Naive thymus-derived CD4-positive, alpha-beta T cell (primary cell): ENCODE measurements at regions not wholly inside any gene's neighbourhood (a gene's known extent, or its start where the extent isn't known, plus 50 kb on each side); places are given as distances from the start of the nearest gene placed in this dataset.
"Not testable (repeated sequence)": the region's sequence is repeated elsewhere in the genome, so short reads cannot be mapped to it uniquely, and the experiment has no call there.

Experiments used
- ATAC-seq: fragments of 150-1000 bp; cut with Tn5 transposase; 2 replicates; pipeline ENCODE4 v1.10.0; 2021; ENCODE audit warnings: mild to moderate bottlenecking, moderate library complexity
- CTCF ChIA-PET: fragments of 350-600 bp; sonication (Branson Sonifier 250); formaldehyde crosslinking; loops from one replicate; lab custom pipeline; 2021; ENCODE audit warnings: antibody characterized with exemption; lab: Charles Lee
- POLR2A ChIA-PET: fragments of 350-600 bp; sonication (Branson Sonifier 250); formaldehyde crosslinking; loops from one replicate; lab custom pipeline; 2021; ENCODE audit warnings: antibody characterized with exemption, inconsistent platforms; lab: Charles Lee
- DNase-seq, 9 donors: peaks; one replicate each; pipeline versions ENCODE4 v3.0.0 to v3.0.0-alpha.2; 2020 to 2022; ENCODE audit warnings: mixed read lengths in 1 of 9
- H3K27ac ChIP-seq: one replicate; pipeline ENCODE4 v1.7.0; 2013; ENCODE audit warnings: mild to moderate bottlenecking, low read depth, low read length, moderate library complexity
- H3K27me3 ChIP-seq, 2 donors: one replicate each; pipeline ENCODE4 v1.7.0; 2013; ENCODE audit warnings: low read length in 2 of 2, mild to moderate bottlenecking in 2 of 2, moderate library complexity in 2 of 2; ENCODE audit not compliant: control insufficient read depth in 2 of 2, insufficient read depth in 2 of 2
- H3K36me3 ChIP-seq, 3 experiments: 1 replicate in 2 of 3; 2 replicates in 1 of 3; pipeline ENCODE4 v1.7.0; 2013; ENCODE audit warnings: low read length in 3 of 3, mild to moderate bottlenecking in 3 of 3, moderate library complexity in 1 of 3; ENCODE audit not compliant: insufficient read depth in 3 of 3, control insufficient read depth in 2 of 3
- H3K4me1 ChIP-seq, 2 donors: one replicate each; pipeline ENCODE4 v1.7.0; 2013; ENCODE audit warnings: low read length in 2 of 2, mild to moderate bottlenecking in 2 of 2, moderate library complexity in 1 of 2; ENCODE audit not compliant: control insufficient read depth in 2 of 2, insufficient read depth in 2 of 2
- H3K4me3 ChIP-seq: 2 replicates; pipeline ENCODE4 v1.7.0; 2013; ENCODE audit warnings: mild to moderate bottlenecking, low read length
- H3K9me3 ChIP-seq, 3 experiments: 1 replicate in 2 of 3; 2 replicates in 1 of 3; pipeline ENCODE4 v1.7.0; 2013; ENCODE audit warnings: low read length in 3 of 3; ENCODE audit not compliant: control insufficient read depth in 2 of 3
- H3K27ac Mint-ChIP-seq, 9 donors: one replicate each; pipeline ENCODE4 v1.8.0; 2020 to 2022; ENCODE audit warnings: mixed read lengths in 9 of 9, mild to moderate bottlenecking in 8 of 9, moderate library complexity in 5 of 9, inconsistent platforms in 2 of 9
- H3K27me3 Mint-ChIP-seq, 5 donors: one replicate each; pipeline ENCODE4 v1.8.0; 2021 to 2022; ENCODE audit warnings: mixed read lengths in 5 of 5, mild to moderate bottlenecking in 1 of 5
- H3K36me3 Mint-ChIP-seq, 5 donors: one replicate each; pipeline ENCODE4 v1.8.0; 2020 to 2022; ENCODE audit warnings: mixed read lengths in 5 of 5, mild to moderate bottlenecking in 3 of 5, inconsistent platforms in 1 of 5
- H3K4me1 Mint-ChIP-seq, 7 donors: one replicate each; pipeline ENCODE4 v1.8.0; 2020 to 2022; ENCODE audit warnings: mixed read lengths in 7 of 7, mild to moderate bottlenecking in 3 of 7, inconsistent platforms in 1 of 7
- H3K4me3 Mint-ChIP-seq, 10 donors: one replicate each; pipeline ENCODE4 v1.8.0; 2020 to 2022; ENCODE audit warnings: mild to moderate bottlenecking in 10 of 10, mixed read lengths in 10 of 10, moderate library complexity in 6 of 10, inconsistent platforms in 2 of 10
- H3K9me3 Mint-ChIP-seq, 11 donors: one replicate each; pipeline ENCODE4 v1.8.0; 2020 to 2022; ENCODE audit warnings: mixed read lengths in 11 of 11, mild to moderate bottlenecking in 4 of 11, inconsistent platforms in 1 of 11, moderate library complexity in 1 of 11
- intact Hi-C, 2 donors: fragments of 100-400 bp; cut with micrococcal nuclease; formaldehyde crosslinking; loops; one replicate each; pipeline ENCODE4 v1.15.1; 2023

DNA sequence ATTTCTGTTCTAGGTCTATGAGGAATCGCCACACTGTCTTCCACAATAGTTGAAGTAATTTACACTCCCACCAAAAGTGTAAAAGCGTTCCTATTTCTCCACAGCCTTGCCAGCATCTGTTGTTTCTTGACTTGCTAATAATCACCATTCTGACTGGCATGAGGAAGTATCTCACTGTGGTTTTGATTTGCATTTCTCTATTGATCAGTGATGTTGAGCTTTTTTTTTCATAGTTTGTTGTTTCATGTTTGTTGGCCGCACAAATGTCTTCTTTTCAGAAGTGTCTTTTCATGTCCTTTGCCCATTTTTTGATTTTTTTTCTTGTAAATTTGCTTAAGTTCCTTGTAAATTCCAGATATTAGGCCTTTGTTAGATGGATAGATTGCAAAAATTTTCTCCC, 867.1 kb downstream of the DTWD2 start:
- no peaks in the 10 kb centered on the region for H3K9me3 ChIP-seq
- ChIA-PET CTCF (no interaction called here), POLR2A (no interaction called here)
- no peaks in the 10 kb centered on the region for H3K4me1 Mint-ChIP-seq
- H3K4me3 Mint-ChIP-seq = no peak overlapping the region
- intact Hi-C loops = no loop called here
- H3K9me3 Mint-ChIP-seq = peaks cover 0 to 30% (median 3%) of the 10 kb centered on the region in 11 donors
- no peaks in the 10 kb centered on the region for H3K27me3 Mint-ChIP-seq
- H3K27me3 ChIP-seq = no peaks in the 10 kb centered on the region
- H3K36me3 ChIP-seq = no peaks in the 10 kb centered on the region
- DNase-seq (no peak), ATAC-seq (no peak)
- H3K36me3 Mint-ChIP-seq = no peaks in the 10 kb centered on the region
- no peak overlapping the region for H3K27ac ChIP-seq
- H3K4me1 ChIP-seq = no peaks in the 10 kb centered on the region
- H3K27ac Mint-ChIP-seq = no peak overlapping the region
- no peak overlapping the region for H3K4me3 ChIP-seq

DNA sequence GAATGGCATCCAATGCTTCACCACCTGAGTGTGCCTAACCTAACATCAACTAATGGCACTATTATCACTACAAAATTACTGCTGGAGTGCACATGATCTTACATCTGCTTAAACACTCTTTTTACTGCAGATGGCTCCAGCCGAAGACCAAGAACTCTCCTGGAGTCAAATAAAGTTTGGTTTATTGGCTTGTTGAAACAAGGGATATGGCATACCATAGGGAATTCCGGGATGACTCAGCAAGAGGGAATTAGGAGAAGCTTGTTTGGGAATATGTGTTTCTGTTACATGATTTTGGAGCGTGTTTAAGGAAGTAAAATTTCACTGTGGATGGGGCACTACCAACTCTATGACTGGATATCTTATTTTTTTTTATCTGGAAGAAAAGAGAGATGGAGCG, 872.6 kb downstream of the DTWD2 start:
- Histone ChIP-seq H3K27me3 (no peaks in the 10 kb centered on the region), H3K4me1 (no peaks in the 10 kb centered on the region), H3K9me3 (no peaks in the 10 kb centered on the region), H3K4me3 (no peak overlapping the region), H3K36me3 (no peaks in the 10 kb centered on the region), H3K27ac (no peak overlapping the region)
- ChIA-PET POLR2A (no interaction called here), CTCF (no interaction called here)
- peaks cover 0 to 16% (median 3%) of the 10 kb centered on the region in 11 donors for H3K9me3 Mint-ChIP-seq
- no peak overlapping the region for H3K27ac Mint-ChIP-seq
- no peaks in the 10 kb centered on the region for H3K4me1 Mint-ChIP-seq
- intact Hi-C loops = no loop called here
- no peak for DNase-seq
- no peak overlapping the region for H3K4me3 Mint-ChIP-seq
- H3K36me3 Mint-ChIP-seq = no peaks in the 10 kb centered on the region
- no peaks in the 10 kb centered on the region for H3K27me3 Mint-ChIP-seq
- ATAC-seq = no peak

DNA sequence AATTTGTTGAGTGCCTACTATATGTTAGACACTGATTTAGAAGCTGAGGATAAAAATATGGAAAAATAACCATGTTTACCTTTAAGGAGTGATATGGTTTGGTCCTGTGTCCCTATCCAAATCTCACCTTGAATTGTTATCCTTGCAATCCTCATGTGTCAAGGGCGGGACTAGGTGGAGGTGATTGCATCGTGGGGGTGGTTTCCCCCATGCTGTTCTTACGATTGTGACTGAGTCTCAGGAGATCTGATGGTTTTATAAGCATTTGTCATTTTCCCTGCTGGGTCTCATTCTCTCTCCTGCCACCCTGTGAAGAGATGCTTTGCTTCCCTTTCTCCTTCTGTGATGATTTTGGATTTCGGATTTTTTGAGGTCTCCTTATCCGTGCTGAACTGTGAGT, 876.4 kb downstream of the DTWD2 start:
- Mint-ChIP-seq H3K4me1 (no peaks in the 10 kb centered on the region), H3K27me3 (no peaks in the 10 kb centered on the region), H3K9me3 (peaks cover 0 to 12% (median 2%) of the 10 kb centered on the region in 11 donors), H3K27ac (no peak overlapping the region), H3K36me3 (no peaks in the 10 kb centered on the region), H3K4me3 (no peak overlapping the region)
- DNase-seq = no peak
- Histone ChIP-seq H3K36me3 (no peaks in the 10 kb centered on the region), H3K9me3 (no peaks in the 10 kb centered on the region), H3K4me1 (no peaks in the 10 kb centered on the region), H3K27ac (no peak overlapping the region), H3K27me3 (no peaks in the 10 kb centered on the region), H3K4me3 (no peak overlapping the region)
- no peak for ATAC-seq
- ChIA-PET POLR2A (no interaction called here), CTCF (no interaction called here)
- intact Hi-C loops = no loop called here

DNA sequence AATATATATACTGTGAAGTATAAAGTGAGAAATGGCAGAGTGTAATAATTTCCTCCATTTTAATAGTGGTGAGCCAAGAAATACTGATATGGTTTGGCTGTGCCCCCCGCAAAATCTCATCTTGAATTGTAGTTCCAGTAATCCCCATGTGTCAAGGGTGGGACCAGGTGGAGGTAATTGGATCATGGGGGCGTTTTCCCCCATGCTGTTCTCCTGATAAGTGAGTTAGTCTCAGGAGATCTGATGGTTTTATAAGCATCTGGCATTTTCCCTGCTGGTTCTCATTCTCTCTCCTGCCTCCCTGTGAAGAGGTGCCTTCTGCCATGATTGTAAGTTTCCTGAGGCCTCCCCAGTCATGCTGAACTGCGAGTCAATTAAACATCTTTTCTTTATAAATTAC, 881.1 kb downstream of the DTWD2 start:
- H3K27me3 ChIP-seq, H3K27ac Mint-ChIP-seq, H3K9me3 Mint-ChIP-seq, H3K9me3 ChIP-seq, H3K27me3 Mint-ChIP-seq, POLR2A ChIA-PET, H3K4me3 Mint-ChIP-seq, H3K4me1 Mint-ChIP-seq, intact Hi-C loops, H3K36me3 ChIP-seq, ATAC-seq, H3K36me3 Mint-ChIP-seq, DNase-seq, CTCF ChIA-PET, H3K27ac ChIP-seq, H3K4me3 ChIP-seq, H3K4me1 ChIP-seq: not testable (repeated sequence)

DNA sequence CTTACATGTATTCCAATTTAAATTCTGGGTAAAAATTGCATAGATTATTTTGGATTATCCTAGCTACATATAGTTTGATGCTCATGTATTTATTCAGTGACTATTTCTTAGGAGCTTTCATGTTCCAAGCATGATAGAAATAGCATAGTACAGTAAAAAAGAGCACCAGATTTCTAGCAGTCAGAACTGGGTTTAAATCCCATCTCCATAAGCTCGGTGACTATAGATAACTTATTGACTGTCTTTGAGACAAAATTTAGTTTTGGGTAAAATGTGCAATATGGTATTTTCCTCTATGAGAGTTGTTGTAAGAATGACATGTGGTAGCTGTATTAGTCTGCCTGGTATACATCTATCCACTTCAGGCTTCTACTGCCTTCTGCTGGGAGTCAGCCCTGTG, 889.6 kb downstream of the DTWD2 start:
- ChIA-PET CTCF (no interaction called here), POLR2A (no interaction called here)
- Histone ChIP-seq H3K9me3 (no peaks in the 10 kb centered on the region), H3K4me1 (no peaks in the 10 kb centered on the region), H3K36me3 (no peaks in the 10 kb centered on the region), H3K4me3 (no peak overlapping the region), H3K27me3 (no peaks in the 10 kb centered on the region), H3K27ac (no peak overlapping the region)
- Mint-ChIP-seq H3K36me3 (no peaks in the 10 kb centered on the region), H3K4me1 (no peaks in the 10 kb centered on the region), H3K27me3 (no peaks in the 10 kb centered on the region), H3K9me3 (peaks cover 0 to 6% (median 0%) of the 10 kb centered on the region in 11 donors), H3K27ac (no peak overlapping the region), H3K4me3 (no peak overlapping the region)
- DNase-seq = no peak
- ATAC-seq = no peak
- intact Hi-C loops = no loop called here

DNA sequence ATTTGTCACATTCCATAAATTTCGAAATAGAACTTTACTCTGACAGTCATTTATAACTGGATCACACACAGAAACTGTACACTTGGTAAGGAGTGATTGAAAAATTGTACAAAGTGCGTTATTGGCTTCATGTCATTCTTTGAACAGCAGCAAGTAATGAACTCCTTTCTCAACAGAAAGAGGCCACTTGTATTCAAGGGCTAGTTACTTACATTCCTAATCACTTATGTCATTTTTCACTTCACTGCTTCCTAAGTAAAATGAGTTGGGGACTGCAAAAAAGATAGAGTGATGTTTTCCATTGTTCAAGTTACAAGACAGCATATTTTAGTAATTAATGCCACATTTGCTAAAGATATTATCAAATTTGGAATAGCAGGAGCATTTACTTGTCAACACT, 893.2 kb downstream of the DTWD2 start:
- intact Hi-C loops = no loop called here
- no peak overlapping the region for H3K27ac ChIP-seq

DNA sequence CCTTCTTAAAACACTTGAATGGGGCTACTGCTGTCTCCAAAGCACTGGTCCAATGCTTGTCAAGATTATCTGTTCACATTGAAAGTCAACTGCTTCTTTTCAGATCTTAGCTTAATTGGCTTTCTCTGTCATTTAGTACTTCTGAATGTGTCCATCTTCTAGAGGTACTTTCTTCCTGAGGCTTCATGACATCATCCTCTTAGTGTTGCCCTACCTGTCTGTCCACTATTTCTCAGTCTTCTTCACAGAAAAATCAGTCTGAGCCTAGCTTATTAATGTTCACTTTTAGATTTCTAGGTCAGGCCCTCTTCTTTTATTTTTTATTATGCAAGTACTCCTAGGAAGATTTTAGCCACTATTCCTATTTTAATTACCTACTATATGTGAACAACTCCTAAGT, 899.9 kb downstream of the DTWD2 start:
- H3K9me3 ChIP-seq = no peaks in the 10 kb centered on the region
- H3K4me1 ChIP-seq = no peaks in the 10 kb centered on the region
- H3K27me3 ChIP-seq = no peaks in the 10 kb centered on the region
- ChIA-PET CTCF (no interaction called here), POLR2A (no interaction called here)
- no peak overlapping the region for H3K4me3 ChIP-seq
- peaks cover 0 to 29% (median 8%) of the 10 kb centered on the region in 11 donors for H3K9me3 Mint-ChIP-seq
- no peak for ATAC-seq
- H3K4me1 Mint-ChIP-seq = no peaks in the 10 kb centered on the region
- H3K4me3 Mint-ChIP-seq = no peak overlapping the region
- no peak overlapping the region for H3K27ac Mint-ChIP-seq
- intact Hi-C loops = no loop called here
- H3K36me3 ChIP-seq = no peaks in the 10 kb centered on the region
- no peak overlapping the region for H3K27ac ChIP-seq
- no peaks in the 10 kb centered on the region for H3K36me3 Mint-ChIP-seq
- no peak for DNase-seq
- no peaks in the 10 kb centered on the region for H3K27me3 Mint-ChIP-seq

More for the DNA sequence above, 893.2 kb downstream of the DTWD2 start:
- ATAC-seq (no peak), DNase-seq (no peak)
- Mint-ChIP-seq H3K4me1 (no peaks in the 10 kb centered on the region), H3K27me3 (no peaks in the 10 kb centered on the region), H3K4me3 (no peak overlapping the region), H3K9me3 (peaks cover 0 to 12% (median 3%) of the 10 kb centered on the region in 11 donors), H3K27ac (no peak overlapping the region), H3K36me3 (no peaks in the 10 kb centered on the region)
- Histone ChIP-seq H3K27me3 (no peaks in the 10 kb centered on the region), H3K4me3 (no peak overlapping the region), H3K4me1 (no peaks in the 10 kb centered on the region), H3K36me3 (no peaks in the 10 kb centered on the region), H3K9me3 (no peaks in the 10 kb centered on the region)
- CTCF ChIA-PET = no interaction called here
- POLR2A ChIA-PET = no interaction called here
